ENCODE measurements at regions not wholly inside any gene's neighbourhood (a gene's known extent, or its start where the extent isn't known, plus 50 kb on each side); places are given as distances from the start of the nearest gene placed in this dataset.

DNA sequence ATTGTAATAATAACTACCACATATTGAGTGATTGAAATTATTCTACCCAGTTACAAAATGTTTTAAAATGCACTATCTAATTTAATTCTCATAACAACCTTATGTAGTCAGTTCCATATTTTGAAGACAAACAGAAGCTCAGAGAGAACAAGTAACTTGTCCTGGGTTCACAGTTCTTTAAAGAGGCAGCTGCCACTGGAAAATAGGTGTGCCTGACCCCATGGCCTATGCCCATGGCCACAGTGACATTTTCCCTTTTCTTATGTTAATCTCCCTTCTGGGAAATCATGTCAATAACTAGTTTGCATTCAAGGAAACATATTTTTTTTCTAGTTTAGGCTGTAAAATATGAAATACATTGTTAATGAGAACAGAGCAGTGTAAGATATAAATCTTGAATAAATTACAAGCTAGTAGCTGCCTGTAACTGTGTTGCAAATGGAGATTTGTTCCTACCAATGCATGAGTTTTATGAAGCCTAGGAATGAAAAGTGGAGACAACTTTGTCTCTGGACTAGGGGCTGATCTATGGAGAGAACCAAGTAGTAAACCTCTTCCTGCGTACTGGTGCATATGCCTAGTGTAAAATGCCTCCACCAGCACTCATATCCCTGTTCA is 1018.0 kb downstream of the NTRK3 start:
- ATAC-seq (no peak), FAIRE-seq (no peak), DNase-seq (ENCODE audit: low read depth in 1 of 2, low spot score in 1 of 2) (no peak)
- no peak overlapping the region for H3K27ac ChIP-seq
- WGBS (ENCODE audit: missing lambda C conversion rate): 0% methylated on average over 1 of the region's 1 CpG
- ChIA-PET CTCF (no interaction called here), POLR2A (no interaction called here)
- no peaks in the 10 kb centered on the region for H3K4me1 ChIP-seq
- H3K4me2 ChIP-seq: no peak overlapping the region
- peaks cover 6% of the 10 kb centered on the region; the same call in 2 of the 3 replicates for H3K9me3 ChIP-seq
- TF ChIP-seq RFX5 (IDR thresholded peaks at IDR 0.05): no peak
- no peak for TF ChIP-seq BHLHE40 (IDR thresholded peaks at IDR 0.05; ENCODE audit: low read depth, low read length)
- TF ChIP-seq JUNB (IDR thresholded peaks at IDR 0.05): no peak
- no peak for TF ChIP-seq E2F6 (IDR thresholded peaks at IDR 0.05; ENCODE audit: borderline replicate concordance, low read depth)
- no peak for TF ChIP-seq FOSB (CRISPR knock-in tag; IDR thresholded peaks at IDR 0.05)
- no peak for TF ChIP-seq KDM1A (IDR thresholded peaks at IDR 0.05; ENCODE audit: low read depth)
- no peak for TF ChIP-seq ZFP36 (IDR thresholded peaks at IDR 0.05; ENCODE audit: borderline replicate concordance, partially characterized antibody)
- no peak for TF ChIP-seq HOXA7 (CRISPR knock-in tag; IDR thresholded peaks at IDR 0.05)
- TF ChIP-seq EP300 (IDR thresholded peaks at IDR 0.05): no peak
- no peak for TF ChIP-seq ZC3H11A (IDR thresholded peaks at IDR 0.05)
- no peak for TF ChIP-seq EHF (CRISPR knock-in tag; IDR thresholded peaks at IDR 0.05)
- no peak for TF ChIP-seq TFCP2L1 (CRISPR knock-in tag; IDR thresholded peaks at IDR 0.05)
- no peak for TF ChIP-seq NR3C1 (IDR thresholded peaks at IDR 0.05)
- no peak for TF ChIP-seq ESRRA (IDR thresholded peaks at IDR 0.05; ENCODE audit: borderline replicate concordance, low read length)
- TF ChIP-seq FOSL2 (IDR thresholded peaks at IDR 0.05): no peak
- TF ChIP-seq FOSL2 (CRISPR knock-in tag; IDR thresholded peaks at IDR 0.05): no peak
- TF ChIP-seq BCL3 (IDR thresholded peaks at IDR 0.05): no peak
- no peak for TF ChIP-seq EHMT2 (IDR thresholded peaks at IDR 0.05; ENCODE audit: low read depth)
- no peak overlapping the region for H3K4me3 ChIP-seq

DNA sequence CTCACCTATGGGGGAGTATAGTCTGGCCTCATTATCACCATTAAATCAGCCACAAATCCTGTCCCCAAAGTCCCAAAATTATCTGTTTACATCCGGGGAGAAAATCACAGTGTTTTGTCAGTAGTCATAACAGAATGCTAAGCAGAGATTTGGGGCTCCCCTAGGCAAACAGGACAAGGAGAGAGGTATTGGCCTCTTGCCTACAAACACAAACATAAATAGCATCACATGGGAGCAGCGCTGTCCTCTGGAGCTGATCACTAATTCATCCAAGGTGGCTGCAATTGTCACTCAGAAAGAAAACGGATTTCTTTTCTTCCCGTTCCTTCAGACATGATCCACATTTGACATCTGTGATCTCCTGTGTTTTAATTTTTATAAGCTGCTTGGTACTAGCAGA is 1028.1 kb downstream of the NTRK3 start:
- Histone ChIP-seq H3K9me3 (no peaks in the 10 kb centered on the region), H3K4me2 (no peak overlapping the region), H3K27ac (no peak overlapping the region), H3K4me3 (no peak overlapping the region), H3K4me1 (no peaks in the 10 kb centered on the region)
- ChIA-PET CTCF (interaction anchor here (1.2 kb wide), 1 partner anchor 13 kb away, joined by 4 read pairs; no protein-coding TSS in a partner anchor), POLR2A (no interaction called here)
- 0% methylated on average over 4 of the region's 4 CpGs for whole genome bisulfite sequencing (ENCODE audit: missing lambda C conversion rate)
- FAIRE-seq (no peak), DNase-seq (ENCODE audit: low read depth in 1 of 2, low spot score in 1 of 2) (no peak), ATAC-seq (no peak)
- no peak for TF ChIP-seq ZSCAN20 (CRISPR knock-in tag; IDR thresholded peaks at IDR 0.05)
- TF ChIP-seq, protein P1, sequence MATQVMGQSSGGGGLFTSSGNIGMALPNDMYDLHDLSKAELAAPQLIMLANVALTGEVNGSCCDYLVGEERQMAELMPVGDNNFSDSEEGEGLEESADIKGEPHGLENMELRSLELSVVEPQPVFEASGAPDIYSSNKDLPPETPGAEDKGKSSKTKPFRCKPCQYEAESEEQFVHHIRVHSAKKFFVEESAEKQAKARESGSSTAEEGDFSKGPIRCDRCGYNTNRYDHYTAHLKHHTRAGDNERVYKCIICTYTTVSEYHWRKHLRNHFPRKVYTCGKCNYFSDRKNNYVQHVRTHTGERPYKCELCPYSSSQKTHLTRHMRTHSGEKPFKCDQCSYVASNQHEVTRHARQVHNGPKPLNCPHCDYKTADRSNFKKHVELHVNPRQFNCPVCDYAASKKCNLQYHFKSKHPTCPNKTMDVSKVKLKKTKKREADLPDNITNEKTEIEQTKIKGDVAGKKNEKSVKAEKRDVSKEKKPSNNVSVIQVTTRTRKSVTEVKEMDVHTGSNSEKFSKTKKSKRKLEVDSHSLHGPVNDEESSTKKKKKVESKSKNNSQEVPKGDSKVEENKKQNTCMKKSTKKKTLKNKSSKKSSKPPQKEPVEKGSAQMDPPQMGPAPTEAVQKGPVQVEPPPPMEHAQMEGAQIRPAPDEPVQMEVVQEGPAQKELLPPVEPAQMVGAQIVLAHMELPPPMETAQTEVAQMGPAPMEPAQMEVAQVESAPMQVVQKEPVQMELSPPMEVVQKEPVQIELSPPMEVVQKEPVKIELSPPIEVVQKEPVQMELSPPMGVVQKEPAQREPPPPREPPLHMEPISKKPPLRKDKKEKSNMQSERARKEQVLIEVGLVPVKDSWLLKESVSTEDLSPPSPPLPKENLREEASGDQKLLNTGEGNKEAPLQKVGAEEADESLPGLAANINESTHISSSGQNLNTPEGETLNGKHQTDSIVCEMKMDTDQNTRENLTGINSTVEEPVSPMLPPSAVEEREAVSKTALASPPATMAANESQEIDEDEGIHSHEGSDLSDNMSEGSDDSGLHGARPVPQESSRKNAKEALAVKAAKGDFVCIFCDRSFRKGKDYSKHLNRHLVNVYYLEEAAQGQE (IDR thresholded peaks at IDR 0.05): no peak
- TF ChIP-seq MAFK (IDR thresholded peaks at IDR 0.05; ENCODE audit: partially characterized antibody): no peak
- TF ChIP-seq CEBPB (IDR thresholded peaks at IDR 0.05): no peak
- TF ChIP-seq EHF (CRISPR knock-in tag; IDR thresholded peaks at IDR 0.05): no peak
- no peak for TF ChIP-seq GATA3 (IDR thresholded peaks at IDR 0.05; ENCODE audit: borderline replicate concordance)
- TF ChIP-seq, protein P2, sequence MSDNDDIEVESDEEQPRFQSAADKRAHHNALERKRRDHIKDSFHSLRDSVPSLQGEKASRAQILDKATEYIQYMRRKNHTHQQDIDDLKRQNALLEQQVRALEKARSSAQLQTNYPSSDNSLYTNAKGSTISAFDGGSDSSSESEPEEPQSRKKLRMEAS (IDR thresholded peaks at IDR 0.05): no peak
- TF ChIP-seq, protein P3, sequence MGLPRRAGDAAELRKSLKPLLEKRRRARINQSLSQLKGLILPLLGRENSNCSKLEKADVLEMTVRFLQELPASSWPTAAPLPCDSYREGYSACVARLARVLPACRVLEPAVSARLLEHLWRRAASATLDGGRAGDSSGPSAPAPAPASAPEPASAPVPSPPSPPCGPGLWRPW (IDR thresholded peaks at IDR 0.05): no peak
